H9 (cell line): ENCODE measurements at regions not wholly inside any gene's neighbourhood (a gene's known extent, or its start where the extent isn't known, plus 50 kb on each side); places are given as distances from the start of the nearest gene placed in this dataset.

Experiments
- DNase-seq: peaks from one replicate; pipeline ENCODE4 v3.0.0-alpha.2; 2017
- H2AFZ ChIP-seq: one replicate; pipeline ENCODE4 v1.6.1; 2013; ENCODE audit warnings: mild to moderate bottlenecking, low read length, control low read depth, moderate library complexity
- H2AK5ac ChIP-seq: 2 replicates; pipeline ENCODE4 v1.6.1; 2013; ENCODE audit warnings: low read length, control low read depth, mixed read lengths; ENCODE audit not compliant: insufficient read length
- H2BK120ac ChIP-seq: one replicate; pipeline ENCODE4 v1.6.1; 2013; ENCODE audit warnings: low read depth, mild to moderate bottlenecking, low read length, control low read depth, inconsistent platforms; ENCODE audit not compliant: poor library complexity, severe bottlenecking
- H2BK12ac ChIP-seq: 2 replicates; pipeline ENCODE4 v1.6.1; 2013; ENCODE audit warnings: low read length, control low read depth, mixed read lengths, low read depth; ENCODE audit not compliant: insufficient read length
- H2BK15ac ChIP-seq: 2 replicates; pipeline ENCODE4 v1.6.1; 2013; ENCODE audit warnings: low read depth, low read length, control low read depth
- H2BK20ac ChIP-seq: one replicate; pipeline ENCODE4 v1.6.1; 2013; ENCODE audit warnings: low read depth, mild to moderate bottlenecking, low read length, control low read depth, inconsistent platforms; ENCODE audit not compliant: poor library complexity, severe bottlenecking
- H2BK5ac ChIP-seq: 2 replicates; pipeline ENCODE4 v1.6.1; 2013; ENCODE audit warnings: low read length, control low read depth, mixed read lengths; ENCODE audit not compliant: insufficient read length
- H3K14ac ChIP-seq: 2 replicates; pipeline ENCODE4 v1.6.1; 2013; ENCODE audit warnings: low read length, control low read depth; ENCODE audit not compliant: insufficient read depth
- H3K18ac ChIP-seq: 2 replicates; pipeline ENCODE4 v1.6.1; 2013; ENCODE audit warnings: low read depth, mild to moderate bottlenecking, mixed read lengths, low read length, control low read depth; ENCODE audit not compliant: insufficient read length
- H3K23ac ChIP-seq: 2 replicates; pipeline ENCODE4 v1.6.1; 2013; ENCODE audit warnings: low read length, control low read depth, mixed read lengths, low read depth; ENCODE audit not compliant: insufficient read length
- H3K23me2 ChIP-seq: 2 replicates; pipeline ENCODE4 v1.6.1; 2013; ENCODE audit warnings: low read depth, mild to moderate bottlenecking, mixed read lengths, low read length, control low read depth; ENCODE audit not compliant: insufficient read length, poor library complexity, severe bottlenecking
- H3K27ac ChIP-seq: 2 replicates; pipeline ENCODE4 v1.5.1; 2013; ENCODE audit warnings: low read length, control low read depth, mixed read lengths, low read depth; ENCODE audit not compliant: insufficient read length
- H3K27me3 ChIP-seq: 2 replicates; pipeline ENCODE4 v1.6.1; 2013; ENCODE audit warnings: low read length, control low read depth, inconsistent platforms; ENCODE audit not compliant: insufficient read depth
- H3K4ac ChIP-seq: 2 replicates; pipeline ENCODE4 v1.6.1; 2013; ENCODE audit warnings: low read depth, mild to moderate bottlenecking, control low read depth, inconsistent platforms, low read length, moderate library complexity
- H3K4me1 ChIP-seq: 2 replicates; pipeline ENCODE4 v1.6.1; 2013; ENCODE audit warnings: low read length, control low read depth, inconsistent platforms; ENCODE audit not compliant: insufficient read depth
- H3K4me2 ChIP-seq: 2 replicates; pipeline ENCODE4 v1.6.1; 2013; ENCODE audit warnings: low read length, control low read depth, mixed read lengths; ENCODE audit not compliant: insufficient read length, insufficient read depth
- H3K56ac ChIP-seq: 2 replicates; pipeline ENCODE4 v1.6.1; 2013; ENCODE audit warnings: low read depth, mild to moderate bottlenecking, mixed read lengths, low read length, control low read depth; ENCODE audit not compliant: insufficient read length
- H3K79me1 ChIP-seq: 2 replicates; pipeline ENCODE4 v1.6.1; 2013; ENCODE audit warnings: low read depth, mild to moderate bottlenecking, moderate library complexity, low read length, control low read depth, inconsistent platforms; ENCODE audit not compliant: insufficient read depth, poor library complexity, severe bottlenecking
- H3K79me2 ChIP-seq: 2 replicates; pipeline ENCODE4 v1.6.1; 2013; ENCODE audit warnings: low read length, control low read depth, inconsistent platforms; ENCODE audit not compliant: insufficient read depth
- H3K9ac ChIP-seq: 2 replicates; pipeline ENCODE4 v1.6.1; 2013; ENCODE audit warnings: low read length, control low read depth, mixed read lengths; ENCODE audit not compliant: insufficient read length; ENCODE audit errors: extremely low read depth
- H3K9me3 ChIP-seq: one replicate; pipeline ENCODE4 v1.6.1; 2013; ENCODE audit warnings: low read depth, low read length, inconsistent platforms; ENCODE audit not compliant: control insufficient read depth
- H3T11ph ChIP-seq: one replicate; pipeline ENCODE4 v1.6.1; 2013; ENCODE audit warnings: mild to moderate bottlenecking, low read length, control low read depth, inconsistent platforms
- H4K20me1 ChIP-seq: one replicate; pipeline ENCODE4 v1.6.1; 2013; ENCODE audit not compliant: control insufficient read depth, insufficient read length, insufficient read depth
- H4K5ac ChIP-seq: 2 replicates; pipeline ENCODE4 v1.6.1; 2013; ENCODE audit warnings: low read depth, mild to moderate bottlenecking, mixed read lengths, low read length, control low read depth; ENCODE audit not compliant: insufficient read length
- H4K8ac ChIP-seq: replicated peaks from 2 replicates; pipeline ENCODE4 v1.6.1; 2013; ENCODE audit warnings: low read length, control low read depth, mixed read lengths, low read depth; ENCODE audit not compliant: insufficient read length
- H4K91ac ChIP-seq: 2 replicates; pipeline ENCODE4 v1.6.1; 2013; ENCODE audit warnings: low read depth, mild to moderate bottlenecking, moderate library complexity, mixed read lengths, low read length, control low read depth; ENCODE audit not compliant: insufficient read length
- H3K27ac Mint-ChIP-seq, 3 experiments: 2 replicates in 2 of 3; 3 replicates in 1 of 3; pipeline ENCODE4 v1.8.0; 2020 to 2021; ENCODE audit warnings: mixed read lengths in 3 of 3, mild to moderate bottlenecking in 1 of 3, moderate library complexity in 1 of 3
- H3K27me3 Mint-ChIP-seq: 2 replicates; pipeline ENCODE4 v1.8.0; 2021; ENCODE audit warnings: low read depth, mild to moderate bottlenecking, moderate library complexity, mixed read lengths
- H3K36me3 Mint-ChIP-seq, 3 experiments: 2 replicates in 2 of 3; 3 replicates in 1 of 3; pipeline ENCODE4 v1.8.0; 2020 to 2021; ENCODE audit warnings: low read depth in 3 of 3, mixed read lengths in 3 of 3; ENCODE audit not compliant: insufficient read depth in 1 of 3
- H3K4me1 Mint-ChIP-seq, 2 experiments: 2 replicates each; pipeline ENCODE4 v1.8.0; 2020; ENCODE audit warnings: mixed read lengths in 2 of 2
- H3K4me3 Mint-ChIP-seq, 2 experiments: 2 replicates in 1 of 2; 3 replicates in 1 of 2; pipeline ENCODE4 v1.8.0; 2020 to 2021; ENCODE audit warnings: mild to moderate bottlenecking in 2 of 2, mixed read lengths in 2 of 2, moderate library complexity in 1 of 2
- H3K9me3 Mint-ChIP-seq, 2 experiments: 2 replicates in 1 of 2; 3 replicates in 1 of 2; pipeline ENCODE4 v1.8.0; 2020; ENCODE audit warnings: mild to moderate bottlenecking in 2 of 2, mixed read lengths in 2 of 2, moderate library complexity in 1 of 2
- WGBS: extraction: QIAGEN DNeasy Blood & Tissue Kit; methylation state at CpG from one replicate; pipeline ENCODE4 v1.1.7; 2013; ENCODE audit warnings: missing lambda C conversion rate, low lambda C conversion rate, mixed read lengths; ENCODE audit not compliant: insufficient read length; ENCODE audit errors: extremely low coverage; 5-methylcytosine and 5-hydroxymethylcytosine counted together
- TF ChIP-seq, protein P1 (sequence below): fragments of 200-600 bp; sonication (generic); conservative IDR thresholded peaks from 3 replicates; pipeline ENCODE4 v1.8.0; 2021; ENCODE audit warnings: antibody characterized with exemption, mild to moderate bottlenecking

DNA sequence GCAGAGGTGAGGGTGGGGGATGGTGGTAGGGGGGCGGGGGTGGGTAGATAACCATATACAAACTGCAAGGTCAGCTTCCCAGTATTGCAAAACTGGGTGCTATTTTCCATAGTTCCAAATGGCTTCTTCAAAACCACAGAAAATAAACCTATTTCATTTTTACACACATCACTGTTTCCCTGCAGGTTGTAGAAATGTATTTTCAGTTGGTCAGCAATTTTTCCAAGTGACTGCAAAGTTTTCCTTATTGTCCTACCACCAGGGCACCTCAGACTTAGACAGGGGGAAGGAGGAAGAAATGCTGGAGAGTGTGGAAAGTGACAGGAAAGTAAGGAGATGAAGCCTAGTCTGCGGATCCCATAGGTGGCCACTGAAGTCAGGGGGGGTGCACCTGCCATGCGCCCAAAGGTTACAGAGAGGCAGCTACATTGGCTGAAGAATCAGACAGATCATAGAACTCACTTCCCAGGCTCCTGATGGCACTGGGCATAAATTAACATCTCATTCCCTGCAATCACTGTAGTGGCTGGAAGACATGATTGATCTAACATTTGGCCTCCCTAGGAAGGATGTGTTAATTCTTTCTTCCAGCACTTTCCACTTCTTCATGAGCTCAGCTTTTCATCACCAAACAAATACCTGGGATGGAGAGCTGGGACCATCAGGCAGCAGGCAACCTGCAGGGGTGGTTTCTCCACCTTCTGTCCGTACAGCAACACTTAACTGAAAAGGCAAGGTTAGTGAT is 402.0 kb downstream of the HNRNPD start:
- H3K27ac Mint-ChIP-seq = no peak overlapping the region
- H3K79me1 ChIP-seq = no peaks in the 10 kb centered on the region
- no peak overlapping the region for H3K4ac ChIP-seq
- peaks cover 3 to 7% of the 10 kb centered on the region in 2 experiments; a peak in 2 of 4 replicates for H3K4me1 Mint-ChIP-seq
- no peak overlapping the region for H2BK15ac ChIP-seq
- no CpG with 5 or more reads among the region's 4 CpGs for whole genome bisulfite sequencing
- no peaks in the 10 kb centered on the region for H3K23me2 ChIP-seq
- H2BK5ac ChIP-seq = no peak overlapping the region
- no peak overlapping the region for H3K4me2 ChIP-seq
- H2AK5ac ChIP-seq = no peak overlapping the region
- no peak overlapping the region for H3K23ac ChIP-seq
- H3K79me2 ChIP-seq = no peaks in the 10 kb centered on the region
- H3K36me3 Mint-ChIP-seq = no peaks in the 10 kb centered on the region
- no peak overlapping the region for H2BK120ac ChIP-seq
- no peak overlapping the region for H3T11ph ChIP-seq
- no peak for DNase-seq
- H4K5ac ChIP-seq = no peak overlapping the region
- no peak overlapping the region for H2AFZ ChIP-seq
- H3K4me1 ChIP-seq = no peaks in the 10 kb centered on the region
- no peak overlapping the region for H3K27ac ChIP-seq
- no peak overlapping the region for H3K14ac ChIP-seq
- H2BK20ac ChIP-seq = no peak overlapping the region
- no peak overlapping the region for H4K8ac ChIP-seq
- no peak overlapping the region for H3K9ac ChIP-seq
- no peaks in the 10 kb centered on the region for H4K20me1 ChIP-seq
- no peaks in the 10 kb centered on the region for H3K9me3 Mint-ChIP-seq
- H2BK12ac ChIP-seq = no peak overlapping the region
- TF ChIP-seq, protein P1, sequence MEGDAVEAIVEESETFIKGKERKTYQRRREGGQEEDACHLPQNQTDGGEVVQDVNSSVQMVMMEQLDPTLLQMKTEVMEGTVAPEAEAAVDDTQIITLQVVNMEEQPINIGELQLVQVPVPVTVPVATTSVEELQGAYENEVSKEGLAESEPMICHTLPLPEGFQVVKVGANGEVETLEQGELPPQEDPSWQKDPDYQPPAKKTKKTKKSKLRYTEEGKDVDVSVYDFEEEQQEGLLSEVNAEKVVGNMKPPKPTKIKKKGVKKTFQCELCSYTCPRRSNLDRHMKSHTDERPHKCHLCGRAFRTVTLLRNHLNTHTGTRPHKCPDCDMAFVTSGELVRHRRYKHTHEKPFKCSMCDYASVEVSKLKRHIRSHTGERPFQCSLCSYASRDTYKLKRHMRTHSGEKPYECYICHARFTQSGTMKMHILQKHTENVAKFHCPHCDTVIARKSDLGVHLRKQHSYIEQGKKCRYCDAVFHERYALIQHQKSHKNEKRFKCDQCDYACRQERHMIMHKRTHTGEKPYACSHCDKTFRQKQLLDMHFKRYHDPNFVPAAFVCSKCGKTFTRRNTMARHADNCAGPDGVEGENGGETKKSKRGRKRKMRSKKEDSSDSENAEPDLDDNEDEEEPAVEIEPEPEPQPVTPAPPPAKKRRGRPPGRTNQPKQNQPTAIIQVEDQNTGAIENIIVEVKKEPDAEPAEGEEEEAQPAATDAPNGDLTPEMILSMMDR = no peak
- H3K27me3 Mint-ChIP-seq = no peaks in the 10 kb centered on the region
- no peak overlapping the region for H3K56ac ChIP-seq
- H3K9me3 ChIP-seq = no peaks in the 10 kb centered on the region
- no peaks in the 10 kb centered on the region for H3K27me3 ChIP-seq
- no peak overlapping the region for H3K18ac ChIP-seq
- no peak overlapping the region for H3K4me3 Mint-ChIP-seq
- H4K91ac ChIP-seq = no peak overlapping the region
